NCI-H2196 (cell line): ENCODE measurements at regions not wholly inside any gene's neighbourhood (a gene's known extent, or its start where the extent isn't known, plus 50 kb on each side); places are given as distances from the start of the nearest gene placed in this dataset.
"Not testable (repeated sequence)": the region's sequence is repeated elsewhere in the genome, so short reads cannot be mapped to it uniquely, and the experiment has no call there.

ENCODE experiments used
- DNase-seq: peaks from one replicate; lab custom pipeline; 2025; ENCODE audit not compliant: unreplicated experiment; lab: John Stamatoyannopoulos, UW

DNA sequence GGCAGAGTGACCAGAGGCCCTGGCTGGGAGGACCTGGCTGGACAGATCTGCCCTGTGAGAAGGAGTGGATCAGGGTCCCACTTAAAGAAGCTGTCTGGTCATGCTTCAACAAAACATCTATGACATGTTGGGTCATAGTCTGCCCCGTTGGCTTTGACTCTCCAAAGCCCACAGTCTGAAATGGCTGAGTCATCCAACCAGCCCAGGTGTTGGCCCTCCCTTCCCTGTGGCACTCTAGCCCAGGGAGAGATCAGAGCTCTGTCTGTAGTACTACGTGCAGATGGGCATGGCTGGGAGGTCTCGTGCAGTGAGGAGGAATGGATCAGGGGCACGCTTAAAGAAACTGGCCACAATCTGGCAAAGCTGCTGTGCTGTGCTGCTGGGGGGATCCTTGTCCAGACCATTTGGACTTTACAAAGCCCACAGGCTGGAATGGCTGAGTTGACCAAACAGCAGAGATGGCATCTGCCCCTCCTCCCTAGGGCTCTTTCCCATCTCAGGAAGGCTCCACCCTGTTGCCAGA is 206.1 kb downstream of the TUSC1 start:
- DNase-seq = no peak

DNA sequence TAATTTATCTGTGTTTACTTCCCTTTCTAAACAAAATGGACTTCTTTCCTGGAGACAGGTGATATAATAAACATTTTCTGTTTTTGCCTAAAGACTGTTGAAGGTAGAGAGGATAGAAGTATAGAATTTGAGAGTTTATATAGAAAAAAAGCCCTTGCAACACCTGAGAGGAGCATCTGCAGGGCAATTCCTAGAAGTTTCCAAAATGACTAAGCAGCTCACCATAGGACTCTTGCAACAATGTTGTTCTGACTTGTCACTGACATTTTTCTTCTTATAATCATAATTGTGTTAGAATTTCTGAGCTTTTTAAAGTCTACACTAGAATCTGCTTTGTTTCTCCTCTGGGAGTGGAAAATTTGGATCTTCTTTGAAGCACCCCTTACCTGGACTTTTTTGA is 216.8 kb downstream of the TUSC1 start:
- DNase-seq = no peak

DNA sequence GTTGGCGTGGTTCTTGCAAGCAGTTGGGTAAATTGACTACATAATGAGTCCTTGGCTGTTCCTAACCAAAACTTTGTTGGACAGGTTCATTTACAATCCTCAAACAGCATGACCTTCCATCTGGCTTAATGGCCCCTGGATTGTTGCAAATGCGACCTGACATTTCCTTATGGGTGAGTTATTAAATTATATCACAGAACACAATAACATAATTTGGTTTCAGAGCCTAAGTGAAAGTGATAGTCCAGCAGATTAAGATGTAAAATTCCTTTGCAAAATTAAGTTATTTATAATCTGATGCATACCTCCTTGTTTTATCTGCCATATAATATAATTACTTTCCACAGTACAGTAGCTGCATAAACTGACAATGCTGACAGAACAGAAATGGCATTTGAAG is 224.4 kb downstream of the TUSC1 start:
- no peak for DNase-seq

DNA sequence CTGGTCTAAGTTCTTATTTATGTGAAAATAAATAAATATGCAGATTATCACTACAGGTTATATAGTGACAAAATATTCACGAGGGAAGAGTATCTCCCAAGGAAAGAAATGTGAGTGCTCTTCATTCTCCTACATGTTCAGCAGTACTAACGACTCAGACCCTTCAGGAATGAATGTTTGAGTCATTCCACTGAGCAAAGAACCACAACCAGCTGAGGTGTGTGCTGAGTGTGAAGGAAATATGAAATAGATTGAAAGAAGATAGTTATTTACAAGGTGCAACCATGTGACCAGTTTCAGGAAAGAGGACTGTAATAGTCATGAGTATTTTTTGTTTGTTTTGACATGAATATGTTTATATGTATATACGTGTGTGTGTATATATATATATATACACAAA is 228.7 kb downstream of the TUSC1 start:
- no peak for DNase-seq

DNA sequence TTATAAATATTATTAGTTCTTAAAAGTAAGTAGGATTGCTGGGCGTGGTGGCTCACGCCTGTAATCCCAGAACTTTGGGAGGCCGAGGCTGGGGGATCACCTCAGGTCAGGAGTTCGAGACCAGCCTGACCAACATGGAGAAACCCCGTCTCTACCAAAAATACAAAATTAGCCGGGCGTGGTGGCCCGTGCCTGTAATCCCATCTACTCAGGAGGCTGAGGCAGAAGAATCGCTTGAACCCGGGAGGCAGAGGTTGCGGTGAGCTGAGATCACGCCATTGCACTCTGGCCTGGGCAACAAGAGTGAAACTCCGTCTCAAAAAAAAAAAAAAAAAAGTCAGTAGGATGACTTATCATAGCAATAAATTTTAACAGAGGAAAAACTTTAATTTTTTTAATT is 232.5 kb downstream of the TUSC1 start:
- DNase-seq = not testable (repeated sequence)

DNA sequence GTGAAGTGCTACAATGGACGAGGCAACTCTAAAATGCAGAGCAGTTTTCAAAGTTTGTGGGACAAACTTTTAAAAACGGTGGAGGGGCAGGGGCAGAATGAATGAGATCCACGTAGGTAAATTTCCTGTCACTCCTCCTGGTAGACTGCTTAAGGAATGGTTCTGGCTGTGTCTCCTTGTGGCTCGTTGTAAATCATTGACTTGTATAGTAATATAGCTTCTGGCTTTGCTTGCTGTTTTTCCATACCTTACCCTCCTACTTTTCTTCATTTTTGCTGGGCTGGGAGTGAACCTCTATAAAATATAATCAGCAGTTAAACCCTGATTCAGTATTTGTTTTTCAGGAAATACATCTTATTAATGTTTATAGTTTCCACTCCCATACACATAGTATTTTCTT is 235.7 kb downstream of the TUSC1 start:
- no peak for DNase-seq

DNA sequence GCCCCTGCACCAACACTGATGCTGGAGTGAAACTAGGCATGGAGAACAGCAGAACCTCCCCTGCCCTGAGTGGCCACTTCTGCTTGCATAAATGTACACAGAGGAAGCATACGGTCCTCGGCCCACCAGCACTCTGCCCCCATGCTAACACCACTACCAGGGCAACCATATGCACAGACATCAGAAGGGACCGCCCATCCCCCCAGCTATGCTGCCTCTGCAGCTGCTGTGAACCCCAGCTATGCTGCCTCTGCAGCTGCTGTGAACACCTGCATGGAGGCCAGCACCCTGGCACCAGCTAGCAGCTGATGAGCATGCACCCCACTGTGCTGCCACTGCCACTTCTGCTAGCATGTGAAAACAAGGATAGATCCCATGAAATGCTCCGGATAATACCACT is 250.3 kb downstream of the TUSC1 start:
- DNase-seq = no peak

DNA sequence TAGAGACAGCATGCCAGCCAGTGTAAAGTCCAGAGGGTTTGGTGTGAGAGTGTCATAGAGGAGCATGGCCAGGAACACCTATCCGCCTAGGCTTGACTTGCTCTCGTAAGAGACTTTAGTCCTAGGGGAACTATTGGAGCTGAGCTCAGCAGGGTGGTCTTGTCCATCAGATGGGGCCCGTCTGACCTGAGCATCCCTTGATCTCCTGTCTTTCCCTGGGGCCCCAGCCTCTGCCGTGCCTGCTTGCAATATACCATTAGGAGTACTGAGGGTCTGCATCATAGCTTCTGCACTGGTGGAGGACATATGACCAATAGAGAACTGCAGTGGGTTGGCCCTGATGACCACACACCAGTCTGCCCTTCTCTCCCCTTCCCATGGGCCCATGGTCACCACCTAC is 251.0 kb downstream of the TUSC1 start:
- no peak for DNase-seq

DNA sequence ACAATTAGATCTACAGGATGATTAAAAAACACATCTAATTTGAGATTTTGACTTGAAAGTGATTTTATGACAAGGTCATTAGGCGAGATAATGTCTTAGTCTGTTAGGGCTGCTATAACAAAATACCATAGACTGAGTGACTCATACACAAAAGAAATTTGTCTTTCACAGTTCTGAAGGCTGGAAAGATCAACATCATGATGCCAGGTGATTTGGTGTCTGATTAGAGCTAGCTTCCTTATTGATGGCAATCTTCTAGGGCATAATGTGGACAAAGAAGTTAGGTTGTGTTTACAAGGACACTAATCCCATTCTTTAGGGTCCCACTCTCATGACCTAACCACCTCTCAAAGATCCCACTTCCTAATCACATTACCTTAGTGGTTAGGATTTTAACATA is 256.7 kb downstream of the TUSC1 start:
- no peak for DNase-seq

DNA sequence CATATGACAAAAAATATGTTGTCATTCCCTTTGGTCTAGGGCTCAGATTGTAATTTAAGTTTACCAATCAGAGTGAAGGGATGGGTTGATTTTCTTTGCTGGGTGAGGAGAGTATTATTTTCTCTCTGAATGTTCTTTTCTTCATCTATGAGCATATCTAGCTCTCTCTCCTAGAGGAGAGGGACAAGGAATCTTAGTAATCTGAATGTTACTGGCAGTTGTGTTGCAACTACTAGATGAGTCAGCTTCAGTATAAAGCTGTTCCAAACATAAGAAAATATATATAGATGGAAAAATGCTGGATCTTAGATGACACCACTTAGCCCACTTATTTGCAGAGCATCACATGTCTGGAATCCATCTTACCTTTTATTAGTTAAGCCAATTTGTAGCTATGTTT is 259.3 kb downstream of the TUSC1 start:
- no peak for DNase-seq

DNA sequence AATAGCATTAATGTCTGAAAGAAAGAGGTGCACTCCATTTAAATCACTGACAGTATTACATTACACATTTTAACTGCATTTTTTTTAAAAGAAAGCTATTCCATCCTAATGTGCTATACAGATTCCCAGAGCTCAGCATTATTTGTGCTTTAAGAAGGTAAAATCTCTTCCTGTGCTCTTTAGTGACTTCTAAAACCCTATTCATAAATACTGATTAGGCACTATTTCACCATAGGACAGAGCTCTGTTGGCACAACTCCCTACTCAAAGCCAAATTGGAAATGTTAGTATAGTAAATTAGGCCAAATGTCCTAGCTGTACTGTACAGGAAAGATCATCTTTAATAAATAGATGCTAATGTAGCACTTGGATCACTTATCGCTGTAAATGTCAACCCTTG is 262.5 kb downstream of the TUSC1 start:
- no peak for DNase-seq

DNA sequence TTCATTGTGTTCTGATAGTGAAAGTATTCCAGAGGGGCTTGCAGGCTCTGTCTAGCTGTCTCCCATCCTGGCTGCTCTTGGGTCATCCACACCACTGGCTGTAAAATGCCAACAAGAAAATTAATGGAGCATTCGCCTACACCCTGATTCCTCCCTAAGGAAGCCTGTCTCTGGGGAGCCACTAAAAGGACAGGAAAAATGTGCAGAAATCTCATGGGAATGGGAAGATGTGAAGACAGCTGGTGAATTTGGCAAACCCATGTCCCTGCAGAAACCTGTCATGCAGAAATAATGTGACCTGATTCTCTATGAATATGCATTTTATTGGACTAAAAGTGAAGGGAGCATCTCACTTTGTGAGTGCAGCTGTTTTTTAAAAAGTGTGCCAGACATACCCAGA is 265.6 kb downstream of the TUSC1 start:
- no peak for DNase-seq

DNA sequence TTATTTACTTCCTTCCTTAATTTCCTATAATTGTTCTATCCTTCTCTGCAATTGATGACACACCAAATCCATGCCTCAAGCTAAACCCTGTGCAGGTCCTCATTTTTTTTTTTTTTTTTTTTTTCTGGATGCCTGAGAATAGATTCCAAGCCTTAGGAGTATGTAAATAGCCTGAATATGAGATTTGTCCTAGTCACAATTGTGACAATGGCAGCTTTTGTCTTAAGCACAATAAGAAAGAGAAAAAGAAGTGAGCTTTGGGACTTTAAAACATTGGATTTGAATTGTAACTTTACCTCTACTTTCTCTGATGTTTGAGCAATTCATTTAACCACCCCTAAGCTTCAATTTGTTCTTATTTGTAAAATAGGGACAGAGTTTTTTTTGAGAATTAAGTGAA is 280.5 kb downstream of the TUSC1 start:
- DNase-seq = no peak

DNA sequence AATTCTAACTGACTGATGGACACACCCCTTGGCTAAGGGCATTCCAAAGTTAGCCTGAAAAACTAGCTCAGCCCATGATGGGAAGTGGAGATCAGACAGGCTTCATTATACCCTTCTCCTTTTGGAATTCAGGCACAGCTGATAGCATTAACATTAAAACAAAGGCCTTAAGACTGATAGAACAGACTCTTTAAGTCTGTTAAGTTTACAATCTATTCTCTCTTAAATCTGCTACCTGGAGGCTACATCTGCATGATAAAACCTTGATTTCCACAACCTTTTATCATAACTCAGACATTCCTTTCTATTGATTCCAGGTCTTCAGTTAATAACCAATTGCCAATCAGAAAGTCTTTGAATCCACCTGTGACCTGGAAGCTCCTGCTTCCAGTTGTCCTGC is 281.4 kb downstream of the TUSC1 start:
- no peak for DNase-seq

DNA sequence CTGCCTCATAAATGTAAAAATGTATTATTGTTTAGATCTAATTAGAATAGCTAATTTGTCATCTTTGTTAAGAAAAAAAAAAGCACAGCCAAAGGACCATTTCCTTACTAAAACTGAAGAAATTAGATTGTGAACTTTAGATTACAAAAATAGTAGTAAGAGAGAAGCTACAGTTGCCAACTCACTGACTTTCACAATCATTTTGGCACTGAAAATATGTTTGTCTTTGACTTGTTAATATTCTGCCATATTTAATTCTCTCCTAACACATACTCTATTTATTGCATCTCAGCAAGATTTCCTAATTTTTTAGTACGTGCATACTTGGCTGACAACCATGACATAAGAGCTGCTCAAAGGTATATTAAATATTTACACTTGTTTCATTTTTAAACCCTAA is 297.1 kb downstream of the TUSC1 start:
- no peak for DNase-seq

DNA sequence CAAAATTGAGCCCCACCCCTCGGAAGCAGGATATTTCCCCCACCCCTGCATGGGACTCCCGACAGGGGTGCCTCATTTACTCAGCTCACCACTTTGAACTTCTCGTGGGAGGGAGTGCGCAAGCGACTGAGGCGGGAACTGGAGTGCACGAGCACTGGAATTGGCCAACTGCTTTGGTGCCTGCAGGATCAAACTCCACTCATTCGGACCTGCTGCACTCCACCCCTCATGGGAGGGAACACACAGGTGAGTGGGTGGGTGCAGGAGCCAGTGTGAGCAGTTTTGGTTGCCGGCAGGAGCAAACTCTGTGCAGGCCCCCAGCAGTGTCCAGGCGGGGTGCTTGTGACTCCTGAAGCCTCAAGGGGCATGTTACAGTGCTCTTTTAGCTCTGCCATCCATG is 301.2 kb downstream of the TUSC1 start:
- no peak for DNase-seq

DNA sequence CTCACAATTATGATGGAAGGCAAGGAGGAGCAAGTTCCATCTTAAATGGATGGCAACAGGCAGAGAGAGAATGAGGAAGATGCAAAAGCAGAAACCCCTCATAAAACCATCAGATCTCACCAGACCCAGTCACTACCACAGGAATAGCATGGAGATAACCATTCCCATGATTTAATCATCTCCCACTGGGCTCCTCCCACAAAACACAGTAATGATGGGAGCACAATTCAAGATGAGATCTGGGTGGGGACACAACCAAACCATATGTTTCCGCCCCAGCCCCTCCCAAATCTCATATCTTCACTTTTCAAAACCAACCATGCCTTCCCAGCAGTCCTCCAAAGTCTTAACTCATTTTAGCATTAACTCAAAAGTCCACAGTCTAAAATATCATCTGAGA is 304.0 kb downstream of the TUSC1 start:
- DNase-seq = no peak

DNA sequence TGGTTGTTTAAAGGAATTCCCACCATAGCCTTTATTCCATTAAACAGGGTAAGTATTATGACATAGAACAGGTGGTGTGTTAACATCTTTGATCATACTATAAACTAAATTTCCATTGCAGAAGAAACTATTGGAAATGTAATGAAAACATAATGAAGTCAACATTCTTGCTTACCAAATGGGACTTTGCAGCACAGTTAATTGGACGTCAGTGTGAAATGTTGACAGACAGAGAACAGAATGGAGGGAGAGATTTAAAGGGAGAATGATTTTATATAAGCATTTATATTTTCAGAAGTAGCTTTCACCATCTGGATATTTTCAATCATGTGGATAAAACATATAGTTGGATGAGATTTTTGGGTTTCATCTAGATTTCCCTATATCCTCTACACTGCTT is 311.3 kb downstream of the TUSC1 start:
- DNase-seq = no peak

DNA sequence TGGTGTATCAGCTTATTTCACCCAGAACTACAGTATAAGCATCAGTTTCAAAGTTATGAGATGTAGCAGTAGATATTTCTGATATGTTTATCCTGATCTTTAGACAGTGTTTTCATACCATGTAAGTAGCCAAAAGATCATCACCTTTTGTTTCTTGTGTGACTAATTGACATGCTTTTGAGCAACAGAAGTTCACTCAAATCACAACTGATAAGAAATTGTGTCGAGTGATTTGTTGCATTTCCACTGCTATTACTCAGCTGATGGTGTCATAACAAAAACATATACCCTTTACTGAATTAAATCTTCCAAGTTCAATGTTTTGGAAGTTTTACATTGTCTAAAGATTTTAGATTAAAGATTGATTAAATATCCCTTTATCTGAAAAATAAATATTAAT is 324.5 kb downstream of the TUSC1 start:
- DNase-seq = no peak

DNA sequence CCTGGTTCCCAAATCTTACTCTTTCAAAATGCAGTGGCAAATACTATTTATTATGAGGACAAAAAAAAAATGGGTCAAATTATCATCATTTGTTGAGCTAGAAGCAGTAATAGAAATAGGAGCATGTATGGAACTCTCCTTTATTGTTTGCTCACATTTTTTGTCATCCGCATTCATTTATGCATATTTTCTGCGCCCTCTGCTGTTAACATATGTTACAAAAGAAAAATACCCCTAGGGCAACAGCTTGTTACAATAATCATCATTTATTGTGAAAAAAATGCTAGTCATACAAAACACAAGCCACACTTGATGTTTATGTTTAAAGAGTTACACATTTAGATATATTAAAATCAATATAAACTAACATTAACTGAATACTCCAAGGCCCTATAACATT is 328.2 kb downstream of the TUSC1 start:
- peak; percentile 1 for DNase-seq

DNA sequence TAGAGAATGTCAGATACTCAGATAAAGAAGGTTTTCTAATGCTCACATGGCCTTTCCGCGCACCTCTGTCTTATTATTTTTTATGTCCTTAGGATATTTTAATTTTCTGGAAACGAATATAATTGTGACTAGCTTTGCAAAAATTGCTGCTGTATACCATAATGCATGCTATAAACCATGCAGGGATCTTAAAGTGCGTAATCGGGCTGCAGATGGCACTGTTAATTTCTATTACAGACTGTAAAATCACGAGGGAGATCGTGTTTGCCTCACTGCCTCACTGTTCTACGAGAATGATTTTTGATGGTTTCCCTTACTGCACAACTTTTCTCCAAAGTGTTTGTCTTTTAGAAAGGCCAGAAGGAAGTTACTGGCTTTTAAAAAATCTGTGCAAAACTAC is 356.1 kb downstream of the TUSC1 start:
- DNase-seq = no peak

DNA sequence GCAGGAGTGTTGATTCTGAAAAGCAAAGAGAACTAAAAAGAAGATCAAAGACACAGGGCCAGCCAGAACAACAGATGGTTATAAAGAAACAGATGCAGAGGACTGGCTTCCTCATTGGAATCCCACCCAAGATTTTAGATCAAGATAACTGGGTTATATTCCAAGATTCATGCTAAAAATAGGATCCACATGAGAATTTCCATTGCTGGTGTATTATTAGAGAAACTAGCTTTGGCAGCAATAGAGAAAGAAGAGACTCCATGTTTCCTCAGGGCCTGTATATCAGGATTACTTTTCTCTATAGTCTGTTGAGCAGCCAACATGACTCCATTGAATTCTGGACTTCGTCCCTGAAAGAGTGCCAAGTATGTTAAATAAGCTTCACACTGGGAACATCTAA is 367.3 kb downstream of the TUSC1 start:
- DNase-seq = no peak

DNA sequence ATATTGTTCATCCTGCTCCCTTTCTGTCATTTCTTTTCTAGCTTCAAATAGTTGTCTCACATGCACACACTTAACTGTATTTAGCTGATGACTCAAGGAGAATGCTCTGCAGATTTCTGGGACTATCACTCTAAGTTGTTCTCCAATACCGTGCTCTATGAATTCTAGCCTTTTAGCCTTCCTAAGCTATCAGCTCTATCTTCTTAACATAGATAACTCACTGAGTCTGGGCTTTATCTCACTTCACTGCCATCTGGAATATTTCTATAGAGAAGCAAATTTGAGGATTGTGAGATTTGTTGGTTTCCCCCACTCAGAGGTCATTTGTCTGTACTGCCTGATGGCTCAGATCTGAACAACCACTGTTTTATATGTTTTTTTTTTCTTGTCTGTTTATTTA is 369.7 kb downstream of the TUSC1 start:
- no peak for DNase-seq

DNA sequence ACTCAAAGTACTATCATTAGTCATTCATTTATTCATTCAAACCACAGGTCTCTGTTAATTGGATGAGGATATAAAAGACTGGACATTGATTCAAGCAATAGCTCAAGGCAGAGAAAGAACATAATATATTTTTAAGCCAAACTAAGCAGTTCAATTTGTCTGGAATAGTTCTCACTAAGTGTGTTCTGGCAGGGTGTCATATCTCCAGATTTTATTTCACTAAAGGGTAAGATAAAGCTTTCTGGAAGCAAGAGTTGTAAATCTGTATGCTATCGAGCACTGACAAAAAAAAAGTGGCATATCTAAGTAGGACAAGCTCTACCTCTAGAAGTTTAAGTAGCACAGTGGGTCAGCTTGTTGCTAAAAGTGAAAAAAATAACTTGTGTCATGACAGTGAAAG is 375.6 kb downstream of the TUSC1 start:
- no peak for DNase-seq
